Activated T-helper 1 cell treated with anti-CD3 and anti-CD28 coated beads, Interleukin-2, amount 50 U/mL, for 16 hours (primary cell): ENCODE measurements at regions not wholly inside any gene's neighbourhood (a gene's known extent, or its start where the extent isn't known, plus 50 kb on each side); places are given as distances from the start of the nearest gene placed in this dataset.

Experiments used
- DNase-seq, 2 donors: peaks; one replicate each; pipeline ENCODE4 v3.0.0-alpha.2; 2020; ENCODE audit warnings: low read depth in 1 of 2, low spot score in 1 of 2

DNA sequence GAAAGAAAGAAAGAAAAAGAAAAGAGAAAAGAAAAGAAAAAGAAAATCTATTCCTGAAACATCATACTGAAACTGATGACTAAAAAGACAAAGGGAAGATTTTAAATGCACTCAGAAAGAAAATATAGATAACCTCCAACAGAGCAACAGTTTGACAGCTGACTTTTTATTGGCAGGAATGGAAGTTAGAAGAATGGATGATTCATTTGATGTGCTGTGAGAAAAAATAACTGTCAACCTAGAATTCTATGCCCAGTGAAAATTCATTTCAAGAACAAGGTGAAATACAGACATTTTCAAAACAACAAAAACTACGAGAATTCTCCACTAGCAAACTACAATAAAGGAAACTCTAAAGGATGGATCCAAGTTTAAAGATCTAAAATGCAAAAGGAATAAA lies 50.5 kb upstream of the HSPA12A start:
- no peak for DNase-seq

DNA sequence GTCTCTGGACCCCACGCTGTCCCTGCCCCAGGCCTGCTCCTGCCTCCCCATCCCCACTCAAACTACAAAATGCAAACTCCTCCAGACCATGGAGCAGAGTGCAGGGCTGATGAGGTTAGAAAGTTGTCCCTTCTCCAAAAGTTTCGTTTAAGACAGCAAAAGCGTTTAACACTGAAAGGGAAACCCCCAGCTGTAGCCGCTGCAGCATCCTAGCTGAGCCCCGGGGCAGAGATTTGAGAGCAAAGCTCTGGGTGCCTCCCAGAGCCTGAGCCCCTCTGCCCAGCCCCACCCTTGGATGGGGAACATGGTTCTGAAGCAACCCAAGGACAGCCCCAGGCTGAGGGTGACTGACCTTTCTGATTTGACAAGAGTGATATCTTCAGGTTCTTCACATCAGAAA lies 52.8 kb upstream of the ENO4 start:
- DNase-seq: no peak

DNA sequence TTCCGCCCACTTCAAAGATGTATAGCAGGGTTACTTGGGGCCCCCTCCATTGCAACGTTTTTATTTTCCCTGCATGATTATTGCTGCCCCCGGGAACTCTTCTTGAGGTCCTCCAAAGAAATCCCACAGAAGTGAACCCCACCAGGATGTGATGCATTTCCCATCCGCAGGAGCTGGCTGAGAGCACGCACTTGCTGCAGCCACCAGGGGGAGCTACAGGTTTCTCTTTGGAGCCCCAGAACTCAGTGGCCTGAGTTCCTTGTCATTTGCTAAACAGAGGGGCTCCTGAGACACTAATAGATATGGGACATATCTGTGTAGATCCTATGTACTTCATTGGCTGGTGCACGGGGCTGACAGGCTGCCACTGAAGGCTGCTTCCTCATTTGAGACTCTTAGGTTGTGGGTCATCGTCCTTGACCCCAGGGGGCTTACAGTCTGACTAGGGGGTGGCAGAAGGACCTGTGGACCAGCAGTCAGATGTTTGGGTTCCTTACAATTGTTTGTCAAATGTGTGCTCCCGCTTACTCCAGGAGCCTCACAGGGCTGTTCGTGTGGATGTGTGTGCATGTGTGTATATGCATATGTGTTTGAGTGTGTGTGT lies 52.3 kb upstream of the ENO4 start:
- peak; percentile 24 to 30 for DNase-seq

DNA sequence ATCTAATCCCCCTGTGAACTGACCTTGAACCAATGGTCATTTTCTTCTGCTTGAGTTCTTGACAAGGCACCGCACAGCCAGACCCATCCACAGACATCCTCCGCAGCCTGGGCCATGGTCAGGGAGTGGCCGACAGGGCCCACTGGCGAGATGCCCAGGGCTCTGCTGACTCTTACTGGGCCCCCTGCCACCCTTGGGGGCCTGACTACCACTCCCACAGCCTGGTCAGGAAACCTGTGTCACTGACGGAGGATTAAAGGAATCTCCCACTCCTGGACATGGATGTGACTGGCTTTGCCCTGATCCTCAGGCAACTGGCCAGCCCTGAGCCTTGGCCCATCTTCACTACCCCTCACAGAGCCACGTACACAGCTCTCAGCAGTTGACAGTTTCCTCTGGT lies 50.4 kb upstream of the ENO4 start:
- no peak for DNase-seq
